Vagina (tissue), 2 donors: ENCODE measurements at regions not wholly inside any gene's neighbourhood (a gene's known extent, or its start where the extent isn't known, plus 50 kb on each side); places are given as distances from the start of the nearest gene placed in this dataset.

ENCODE experiments used
- CTCF ChIP-seq, 3 experiments: fragments of 450-650 bp in 2 of 3; fragments of 200-600 bp in 1 of 3; sonication (generic) in 1 of 3; IDR thresholded peaks; one replicate each; pipeline ENCODE4 v1.5.1; 2017 to 2019; ENCODE audit warnings: antibody characterized with exemption in 3 of 3, mild to moderate bottlenecking in 2 of 3, moderate library complexity in 2 of 3
- POLR2A ChIP-seq, 2 donors: fragments of 450-650 bp; IDR thresholded peaks; one replicate each; pipeline ENCODE4 v1.6.1; 2017; ENCODE audit warnings: antibody characterized with exemption in 2 of 2, mild to moderate bottlenecking in 2 of 2, moderate library complexity in 2 of 2

- TF ChIP-seq CTCF (IDR thresholded peaks at IDR 0.05) (no peak), POLR2A (IDR thresholded peaks at IDR 0.05) (no peak)
Measured at GRCh38 chr2:226552571-226553285, 246.9 kb downstream of the IRS1 start.
